H1 (cell line): ENCODE measurements at regions not wholly inside any gene's neighbourhood (a gene's known extent, or its start where the extent isn't known, plus 50 kb on each side); places are given as distances from the start of the nearest gene placed in this dataset.

Experiments used
- CTCF ChIA-PET: fragments of 300-600 bp; sonication (Branson Sonifier 250); formaldehyde crosslinking; loops from one replicate; lab custom pipeline; 2021; ENCODE audit not compliant: partially characterized antibody; lab: Charles Lee
- POLR2A ChIA-PET: fragments of 300-600 bp; sonication (Branson Sonifier 250); formaldehyde crosslinking; loops from one replicate; lab custom pipeline; 2021; ENCODE audit warnings: inconsistent platforms; ENCODE audit not compliant: partially characterized antibody; lab: Charles Lee
- DNase-seq, 2 experiments: peaks; one replicate each; pipeline versions ENCODE4 v3.0.0 to v3.0.0-alpha.2; 2010 to 2022; ENCODE audit warnings: low spot score in 2 of 2, low read depth in 1 of 2, mixed read lengths in 1 of 2
- FAIRE-seq: peaks from 2 replicates; lab custom pipeline; 2011; peaks lifted over from hg19 to GRCh38; lab: Jason Lieb, UNC
- H2AFZ ChIP-seq: 2 replicates; pipeline ENCODE4 v1.8.1; 2012; ENCODE audit warnings: low read length, inconsistent platforms
- H2AK5ac ChIP-seq: 2 replicates; pipeline ENCODE4 v1.6.1; 2013; ENCODE audit warnings: low read depth, low read length
- H2BK120ac ChIP-seq: replicated peaks from 2 replicates; pipeline ENCODE3; 2013; ENCODE audit warnings: low read depth, low read length, inconsistent platforms
- H2BK12ac ChIP-seq: 2 replicates; pipeline ENCODE4 v1.6.1; 2013; ENCODE audit warnings: low read depth, low read length
- H2BK15ac ChIP-seq: 2 replicates; pipeline ENCODE4 v1.6.1; 2013; ENCODE audit warnings: low read length
- H2BK20ac ChIP-seq: 2 replicates; pipeline ENCODE4 v1.6.1; 2013; ENCODE audit warnings: low read length
- H2BK5ac ChIP-seq: 2 replicates; pipeline ENCODE4 v1.6.1; 2013; ENCODE audit warnings: low read depth, low read length
- H3K14ac ChIP-seq: 2 replicates; pipeline ENCODE4 v1.6.1; 2013; ENCODE audit warnings: inconsistent platforms; ENCODE audit not compliant: insufficient read length
- H3K18ac ChIP-seq: 2 replicates; pipeline ENCODE4 v1.6.1; 2013; ENCODE audit warnings: low read length; ENCODE audit errors: extremely low read depth
- H3K23ac ChIP-seq: 2 replicates; pipeline ENCODE4 v1.6.1; 2013; ENCODE audit warnings: inconsistent platforms; ENCODE audit not compliant: insufficient read length
- H3K23me2 ChIP-seq: 2 replicates; pipeline ENCODE4 v1.6.1; 2013; ENCODE audit warnings: low read depth, low read length
- H3K27ac ChIP-seq: 2 replicates; pipeline ENCODE4 v1.6.1; 2011; ENCODE audit warnings: low read depth, low read length, inconsistent platforms
- H3K27me3 ChIP-seq, 4 experiments: replicated peaks in 1 of 4; 1 replicate in 1 of 4; 2 replicates in 3 of 4; pipeline versions ENCODE4 v1.6.1 to v1.8.1; 2011 to 2013; ENCODE audit warnings: low read length in 3 of 4, mild to moderate bottlenecking in 3 of 4, inconsistent platforms in 2 of 4, mixed read lengths in 2 of 4, moderate library complexity in 1 of 4; ENCODE audit not compliant: control insufficient read depth in 3 of 4, insufficient read depth in 3 of 4; ENCODE audit errors: extremely low read depth in 1 of 4
- H3K36me3 ChIP-seq, 4 experiments: 2 replicates each; pipeline versions ENCODE4 v1.6.1 to v1.8.1; 2011 to 2013; ENCODE audit warnings: mild to moderate bottlenecking in 4 of 4, low read length in 3 of 4, moderate library complexity in 2 of 4, control low read depth in 1 of 4, inconsistent platforms in 1 of 4; ENCODE audit not compliant: insufficient read depth in 4 of 4, control insufficient read depth in 2 of 4
- H3K4ac ChIP-seq: replicated peaks from 2 replicates; pipeline ENCODE3; 2013; ENCODE audit warnings: low read length, low read depth, mixed read lengths, inconsistent platforms; ENCODE audit not compliant: insufficient read length
- H3K4me1 ChIP-seq, 4 experiments: replicated peaks in 1 of 4; 1 replicate in 1 of 4; 2 replicates in 3 of 4; pipeline versions ENCODE4 v1.6.1 to v1.8.1; 2011 to 2013; ENCODE audit warnings: low read length in 3 of 4, inconsistent platforms in 2 of 4, mixed read lengths in 1 of 4; ENCODE audit not compliant: insufficient read depth in 4 of 4, control insufficient read depth in 3 of 4
- H3K4me2 ChIP-seq, 2 experiments: 2 replicates each; pipeline versions ENCODE4 v1.6.1 to v1.8.1; 2011 to 2013; ENCODE audit warnings: low read depth in 2 of 2, low read length in 2 of 2, control low read depth in 1 of 2, inconsistent platforms in 1 of 2, mild to moderate bottlenecking in 1 of 2; ENCODE audit not compliant: insufficient read depth in 1 of 2
- H3K4me3 ChIP-seq, 4 experiments: fragments of 200-600, 300-600 bp in 1 of 4; sonication (generic), shearing (Covaris generic), sonication (Bioruptor Twin) in 1 of 4; 2 replicates each; pipeline versions ENCODE4 v1.5.1 to v1.8.1; 2011 to 2016; ENCODE audit warnings: low read length in 4 of 4, low read depth in 3 of 4, control low read depth in 2 of 4, inconsistent platforms in 2 of 4, mild to moderate bottlenecking in 2 of 4, mixed read lengths in 1 of 4, moderate library complexity in 1 of 4; ENCODE audit not compliant: insufficient read depth in 2 of 4; ENCODE audit errors: extremely low read depth in 1 of 4
- H3K56ac ChIP-seq: replicated peaks from 2 replicates; pipeline ENCODE3; 2013; ENCODE audit warnings: low read depth, mild to moderate bottlenecking, mixed read lengths, low read length, inconsistent platforms; ENCODE audit not compliant: insufficient read length
- H3K79me1 ChIP-seq: 2 replicates; pipeline ENCODE4 v1.6.1; 2013; ENCODE audit warnings: low read depth, low read length, control low read depth
- H3K79me2 ChIP-seq, 2 experiments: 2 replicates each; pipeline versions ENCODE4 v1.6.1 to v1.8.1; 2012 to 2013; ENCODE audit warnings: low read length in 2 of 2, mild to moderate bottlenecking in 2 of 2, inconsistent platforms in 1 of 2; ENCODE audit not compliant: insufficient read depth in 2 of 2, control insufficient read depth in 1 of 2
- H3K9ac ChIP-seq, 4 experiments: replicated peaks in 1 of 4; 1 replicate in 1 of 4; 2 replicates in 3 of 4; pipeline versions ENCODE4 v1.6.1 to v1.8.1; 2011 to 2013; ENCODE audit warnings: low read depth in 3 of 4, low read length in 3 of 4, control low read depth in 2 of 4, mild to moderate bottlenecking in 2 of 4, moderate library complexity in 2 of 4, inconsistent platforms in 1 of 4; ENCODE audit errors: extremely low read depth in 1 of 4
- H3K9me3 ChIP-seq, 2 experiments: 2 replicates each; pipeline versions ENCODE4 v1.6.1 to v1.8.1; 2012 to 2013; ENCODE audit warnings: mild to moderate bottlenecking in 2 of 2, moderate library complexity in 2 of 2, control low read depth in 1 of 2, inconsistent platforms in 1 of 2, low read depth in 1 of 2, low read length in 1 of 2, mixed read lengths in 1 of 2; ENCODE audit not compliant: insufficient read depth in 2 of 2
- H4K20me1 ChIP-seq, 2 experiments: replicated peaks in 1 of 2; 2 replicates each; pipeline versions ENCODE3 to v1.8.1; 2011 to 2013; ENCODE audit warnings: inconsistent platforms in 2 of 2, low read length in 2 of 2, mild to moderate bottlenecking in 1 of 2; ENCODE audit not compliant: insufficient read depth in 2 of 2, control insufficient read depth in 1 of 2
- H4K5ac ChIP-seq: 2 replicates; pipeline ENCODE4 v1.6.1; 2013; ENCODE audit warnings: low read length, low read depth, mixed read lengths, inconsistent platforms; ENCODE audit not compliant: insufficient read length
- H4K8ac ChIP-seq: 2 replicates; pipeline ENCODE4 v1.8.0; 2013; ENCODE audit warnings: mild to moderate bottlenecking, moderate library complexity, low read length, inconsistent platforms; ENCODE audit not compliant: insufficient read depth; ENCODE audit errors: extremely low read depth
- H4K91ac ChIP-seq: replicated peaks from 2 replicates; pipeline ENCODE3; 2013; ENCODE audit warnings: low read length, mixed read lengths, inconsistent platforms; ENCODE audit not compliant: insufficient read length
- BACH1 ChIP-seq: IDR thresholded peaks from 2 replicates; pipeline ENCODE4 v1.6.1; 2012; ENCODE audit warnings: low read length, improper control_type of control experiment
- FOSL1 ChIP-seq: IDR thresholded peaks from 2 replicates; pipeline ENCODE4 v1.6.1; 2011; ENCODE audit warnings: mild to moderate bottlenecking, low read depth, low read length, moderate library complexity; ENCODE audit not compliant: insufficient read depth
- GABPA ChIP-seq: IDR thresholded peaks from 2 replicates; pipeline ENCODE4 v1.6.1; 2011; ENCODE audit warnings: mild to moderate bottlenecking, low read length, moderate library complexity, borderline replicate concordance; ENCODE audit not compliant: insufficient read depth
- RNF2 ChIP-seq: fragments of 200-900, 300-1000 bp; sonication (generic); IDR thresholded peaks from 2 replicates; pipeline ENCODE4 v1.7.1; 2016; ENCODE audit warnings: borderline replicate concordance, low read depth, mild to moderate bottlenecking, antibody characterized with exemption, low read length; ENCODE audit not compliant: poor library complexity, severe bottlenecking; ENCODE audit errors: missing control alignments
- RXRA ChIP-seq: IDR thresholded peaks from 2 replicates; pipeline ENCODE4 v1.6.1; 2011; ENCODE audit warnings: low read depth, mild to moderate bottlenecking, low read length, moderate library complexity; ENCODE audit not compliant: insufficient read depth
- SP2 ChIP-seq: IDR thresholded peaks from 2 replicates; pipeline ENCODE4 v1.6.1; 2012; ENCODE audit warnings: mild to moderate bottlenecking, low read length, inconsistent platforms
- TBP ChIP-seq: IDR thresholded peaks from 2 replicates; pipeline ENCODE4 v1.6.1; 2011; ENCODE audit warnings: low read depth, low read length, improper control_type of control experiment
- ZNF274 ChIP-seq: IDR thresholded peaks from 2 replicates; pipeline ENCODE4 v1.7.0; 2012; ENCODE audit warnings: low read length, borderline replicate concordance; ENCODE audit errors: extremely low read depth
- WGBS, 2 experiments: shearing (Covaris generic) in 1 of 2; methylation state at CpG; one replicate each; pipeline versions ENCODE4 v1.1.6 to v1.1.7; 2013 to 2015; ENCODE audit warnings: low lambda C conversion rate in 2 of 2, mixed read lengths in 2 of 2, inconsistent platforms in 1 of 2, low coverage in 1 of 2, missing lambda C conversion rate in 1 of 2; ENCODE audit not compliant: insufficient replicate concordance in 2 of 2, insufficient coverage in 1 of 2, insufficient read length in 1 of 2; ENCODE audit errors: extremely low coverage in 1 of 2, missing lambda C conversion rate in 1 of 2; 5-methylcytosine and 5-hydroxymethylcytosine counted together
- TF ChIP-seq, protein P1 (sequence below): IDR thresholded peaks from 2 replicates; pipeline ENCODE4 v1.6.1; 2012; ENCODE audit warnings: inconsistent platforms

- no peaks in the 10 kb centered on the region for H3K27me3 ChIP-seq
- no peak overlapping the region for H2AK5ac ChIP-seq
- no peak overlapping the region for H4K8ac ChIP-seq
- no peak for DNase-seq
- ChIA-PET CTCF (no interaction called here), POLR2A (interaction anchor here (1.0 to 1.4 kb wide), 3 partner anchors 16 to 162 kb away, joined by 3 to 4 read pairs (median 4); no protein-coding TSS in a partner anchor)
- H3K4me3 ChIP-seq: no peak overlapping the region
- H4K20me1 ChIP-seq: peaks cover 2 to 6% of the 10 kb centered on the region in 2 experiments
- FAIRE-seq: no peak
- H3K18ac ChIP-seq: no peak overlapping the region
- H3K9me3 ChIP-seq: peaks cover 0 to 3% of the 10 kb centered on the region in 2 experiments; a peak in 1 of 4 replicates
- no peak overlapping the region for H2BK12ac ChIP-seq
- no peak overlapping the region for H2AFZ ChIP-seq
- H3K79me2 ChIP-seq: peaks cover 14 to 88% of the 10 kb centered on the region in 2 experiments
- H3K4me1 ChIP-seq: peaks cover 0 to 18% (median 13%) of the 10 kb centered on the region in 4 experiments; a peak in 5 of 7 replicates
- H4K91ac ChIP-seq: no peak overlapping the region
- no peak overlapping the region for H3K4me2 ChIP-seq
- no peak overlapping the region for H2BK15ac ChIP-seq
- H3K9ac ChIP-seq: no peak overlapping the region
- peaks cover 0 to 20% (median 7%) of the 10 kb centered on the region in 4 experiments; a peak in 5 of 8 replicates for H3K36me3 ChIP-seq
- no peak overlapping the region for H3K56ac ChIP-seq
- no peak overlapping the region for H3K27ac ChIP-seq
- 85% methylated on average over 4 of the region's 4 CpGs; no CpG with 5 or more reads in 1 of the 2 experiments for WGBS, 2 experiments
- H3K23me2 ChIP-seq: peaks cover 2% of the 10 kb centered on the region
- no peak overlapping the region for H2BK20ac ChIP-seq
- H3K4ac ChIP-seq: no peak overlapping the region
- H2BK120ac ChIP-seq: no peak overlapping the region
- no peak overlapping the region for H2BK5ac ChIP-seq
- no peak overlapping the region for H4K5ac ChIP-seq
- H3K14ac ChIP-seq: no peak overlapping the region
- no peak for TF ChIP-seq ZNF274
- no peak for TF ChIP-seq FOSL1
- TF ChIP-seq RXRA: no peak
- TF ChIP-seq BACH1: no peak
- no peak for TF ChIP-seq SP2
- TF ChIP-seq, protein P1, sequence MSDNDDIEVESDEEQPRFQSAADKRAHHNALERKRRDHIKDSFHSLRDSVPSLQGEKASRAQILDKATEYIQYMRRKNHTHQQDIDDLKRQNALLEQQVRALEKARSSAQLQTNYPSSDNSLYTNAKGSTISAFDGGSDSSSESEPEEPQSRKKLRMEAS: no peak
- TF ChIP-seq TBP: no peak
- no peak for TF ChIP-seq RNF2
- no peak for TF ChIP-seq GABPA
- peaks cover 7% of the 10 kb centered on the region; the same call in 1 of the 2 replicates for H3K79me1 ChIP-seq
- no peak overlapping the region for H3K23ac ChIP-seq
Observed at GRCh38 chr6:21756487-21756886, 162.9 kb downstream of the SOX4 start.
